GM12873 (cell line): ENCODE measurements at regions not wholly inside any gene's neighbourhood (a gene's known extent, or its start where the extent isn't known, plus 50 kb on each side); places are given as distances from the start of the nearest gene placed in this dataset.

ENCODE experiments used
- CTCF ChIP-seq: IDR thresholded peaks from 2 replicates; pipeline ENCODE4 v1.5.1; 2012; ENCODE audit warnings: low read depth, mild to moderate bottlenecking, moderate library complexity, low read length, control low read depth; ENCODE audit not compliant: insufficient read depth; ENCODE audit errors: missing control alignments

- peak; percentile 51 for TF ChIP-seq CTCF
Measured at GRCh38 chr12:78584695-78585094, 279.9 kb upstream of the SYT1 start.

GRCh38 chr12:78585132-78585531 is 279.4 kb upstream of the SYT1 start:
- TF ChIP-seq CTCF, result no peak

- TF ChIP-seq CTCF, result no peak
Measured at GRCh38 chr12:78586790-78587189, 277.8 kb upstream of the SYT1 start.

- TF ChIP-seq CTCF, result no peak
Measured at GRCh38 chr12:78599366-78599765, 265.2 kb upstream of the SYT1 start.

GRCh38 chr12:78600541-78600940 is 264.0 kb upstream of the SYT1 start:
- TF ChIP-seq CTCF, result no peak

- TF ChIP-seq CTCF, result no peak
Measured at GRCh38 chr12:78611504-78611903, 253.1 kb upstream of the SYT1 start.

- TF ChIP-seq CTCF, result no peak
Measured at GRCh38 chr12:78612190-78612589, 252.4 kb upstream of the SYT1 start.
